CD4-positive, alpha-beta memory T cell (primary cell): ENCODE measurements at regions not wholly inside any gene's neighbourhood (a gene's known extent, or its start where the extent isn't known, plus 50 kb on each side); places are given as distances from the start of the nearest gene placed in this dataset.

Experiments used
- CTCF ChIA-PET: fragments of 350-600 bp; sonication (Branson Sonifier 250); formaldehyde crosslinking; loops from one replicate; lab custom pipeline; 2021; ENCODE audit warnings: inconsistent platforms; ENCODE audit not compliant: partially characterized antibody; lab: Charles Lee
- POLR2A ChIA-PET: fragments of 350-600 bp; sonication (Branson Sonifier 250); formaldehyde crosslinking; loops from one replicate; lab custom pipeline; 2021; ENCODE audit not compliant: partially characterized antibody; lab: Charles Lee
- DNase-seq, 5 donors: peaks; one replicate each; pipeline versions ENCODE4 v3.0.0 to v3.0.0-alpha.2; 2020 to 2022; ENCODE audit warnings: mixed read lengths in 1 of 5
- H3K27ac ChIP-seq: one replicate; pipeline ENCODE4 v1.7.0; 2013; ENCODE audit warnings: low read depth, low read length
- H3K27me3 ChIP-seq: 2 replicates; pipeline ENCODE4 v1.7.0; 2013; ENCODE audit warnings: mild to moderate bottlenecking, low read length, moderate library complexity; ENCODE audit not compliant: insufficient read depth
- H3K36me3 ChIP-seq: 2 replicates; pipeline ENCODE4 v1.7.0; 2013; ENCODE audit warnings: mild to moderate bottlenecking, low read length, moderate library complexity; ENCODE audit not compliant: insufficient read depth
- H3K4me1 ChIP-seq: 2 replicates; pipeline ENCODE4 v1.7.0; 2013; ENCODE audit warnings: mild to moderate bottlenecking, low read length, moderate library complexity; ENCODE audit not compliant: insufficient read depth
- H3K4me3 ChIP-seq, 2 donors: one replicate each; pipeline ENCODE4 v1.7.0; 2013; ENCODE audit warnings: low read length in 2 of 2, mild to moderate bottlenecking in 1 of 2
- H3K9me3 ChIP-seq, 2 donors: one replicate each; pipeline ENCODE4 v1.7.0; 2013; ENCODE audit warnings: low read length in 2 of 2, control low read depth in 1 of 2; ENCODE audit not compliant: control insufficient read depth in 1 of 2
- H3K27ac Mint-ChIP-seq, 7 donors: one replicate each; pipeline ENCODE4 v1.8.0; 2020 to 2021; ENCODE audit warnings: mixed read lengths in 7 of 7, mild to moderate bottlenecking in 6 of 7, inconsistent platforms in 3 of 7, moderate library complexity in 3 of 7
- H3K27me3 Mint-ChIP-seq, 2 donors: one replicate each; pipeline ENCODE4 v1.8.0; 2020 to 2021; ENCODE audit warnings: mixed read lengths in 2 of 2
- H3K36me3 Mint-ChIP-seq, 2 donors: one replicate each; pipeline ENCODE4 v1.8.0; 2020 to 2021; ENCODE audit warnings: mixed read lengths in 2 of 2, inconsistent platforms in 1 of 2, mild to moderate bottlenecking in 1 of 2
- H3K4me1 Mint-ChIP-seq, 4 donors: one replicate each; pipeline ENCODE4 v1.8.0; 2020 to 2021; ENCODE audit warnings: mixed read lengths in 4 of 4, mild to moderate bottlenecking in 1 of 4
- H3K4me3 Mint-ChIP-seq, 8 donors: one replicate each; pipeline ENCODE4 v1.8.0; 2020 to 2021; ENCODE audit warnings: mixed read lengths in 8 of 8, mild to moderate bottlenecking in 7 of 8, moderate library complexity in 6 of 8, inconsistent platforms in 3 of 8
- H3K9me3 Mint-ChIP-seq, 8 donors: one replicate each; pipeline ENCODE4 v1.8.0; 2020 to 2021; ENCODE audit warnings: mixed read lengths in 8 of 8, mild to moderate bottlenecking in 5 of 8, inconsistent platforms in 3 of 8, moderate library complexity in 1 of 8
- intact Hi-C: fragments of 100-400 bp; cut with micrococcal nuclease; formaldehyde crosslinking; loops from one replicate; pipeline ENCODE4 v1.15.1; 2023

DNA sequence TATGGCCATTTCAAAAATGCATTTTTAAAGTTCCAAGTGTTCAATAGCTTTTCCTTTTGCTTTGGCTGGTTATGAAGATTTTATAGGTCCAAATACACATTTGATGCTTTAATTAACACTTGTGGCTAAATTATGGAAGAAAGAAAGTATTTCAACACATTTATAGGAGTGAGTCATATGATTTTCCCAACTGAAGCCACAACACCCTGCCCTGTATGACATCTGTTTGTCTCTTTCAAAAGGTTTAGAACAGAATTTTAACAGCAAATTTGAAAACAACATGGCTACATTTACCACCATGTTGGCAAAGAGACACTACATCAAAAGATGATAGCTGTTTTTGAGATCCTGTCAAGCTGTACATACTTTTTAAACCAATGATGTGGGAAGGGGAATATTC is 99.4 kb downstream of the TMEM174 start:
- Histone ChIP-seq H3K36me3 (no peaks in the 10 kb centered on the region), H3K27me3 (no peaks in the 10 kb centered on the region), H3K4me1 (no peaks in the 10 kb centered on the region), H3K4me3 (no peak overlapping the region), H3K27ac (no peak overlapping the region), H3K9me3 (no peaks in the 10 kb centered on the region)
- no peak for DNase-seq
- H3K27me3 Mint-ChIP-seq: peaks cover 14 to 29% of the 10 kb centered on the region in 2 donors
- no peaks in the 10 kb centered on the region for H3K4me1 Mint-ChIP-seq
- POLR2A ChIA-PET: no interaction called here
- no peaks in the 10 kb centered on the region for H3K9me3 Mint-ChIP-seq
- H3K4me3 Mint-ChIP-seq: no peak overlapping the region
- H3K27ac Mint-ChIP-seq: no peak overlapping the region
- intact Hi-C loops: no loop called here
- CTCF ChIA-PET: no interaction called here
- no peaks in the 10 kb centered on the region for H3K36me3 Mint-ChIP-seq

DNA sequence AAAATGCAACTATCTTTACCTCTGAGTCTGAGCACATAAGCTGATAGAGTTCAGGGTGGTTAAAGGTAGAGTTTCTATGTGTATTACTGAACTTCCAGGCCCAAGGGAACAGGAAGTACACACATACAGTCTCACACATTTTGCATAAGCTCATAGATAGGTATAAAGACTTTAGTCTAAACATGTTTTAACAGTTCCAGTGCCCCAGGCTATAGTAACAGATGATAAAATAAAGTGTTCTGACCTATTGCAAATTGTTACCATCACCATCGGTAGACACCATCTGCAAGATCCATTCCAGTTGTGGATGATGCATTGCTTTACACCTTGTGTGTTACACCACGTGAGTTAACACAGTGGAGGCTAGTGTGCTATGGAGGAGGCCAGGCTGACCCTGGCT is 95.8 kb downstream of the TMEM174 start:
- no peaks in the 10 kb centered on the region for H3K36me3 ChIP-seq
- no peaks in the 10 kb centered on the region for H3K9me3 Mint-ChIP-seq
- no peaks in the 10 kb centered on the region for H3K4me1 ChIP-seq
- no peaks in the 10 kb centered on the region for H3K4me1 Mint-ChIP-seq
- ChIA-PET CTCF (no interaction called here), POLR2A (no interaction called here)
- H3K27me3 ChIP-seq: no peaks in the 10 kb centered on the region
- no peak overlapping the region for H3K4me3 ChIP-seq
- H3K4me3 Mint-ChIP-seq: no peak overlapping the region
- intact Hi-C loops: no loop called here
- no peaks in the 10 kb centered on the region for H3K9me3 ChIP-seq
- no peak overlapping the region for H3K27ac ChIP-seq
- DNase-seq: no peak
- H3K36me3 Mint-ChIP-seq: no peaks in the 10 kb centered on the region
- peaks cover 15 to 29% of the 10 kb centered on the region in 2 donors for H3K27me3 Mint-ChIP-seq
- H3K27ac Mint-ChIP-seq: no peak overlapping the region

- H3K27ac ChIP-seq: no peak overlapping the region
- intact Hi-C loops: no loop called here
- Mint-ChIP-seq H3K27me3 (peaks cover 11 to 24% of the 10 kb centered on the region in 2 donors), H3K27ac (no peak overlapping the region), H3K9me3 (no peaks in the 10 kb centered on the region), H3K36me3 (no peaks in the 10 kb centered on the region), H3K4me1 (no peaks in the 10 kb centered on the region), H3K4me3 (no peak overlapping the region)
- DNase-seq: no peak
- H3K27me3 ChIP-seq: no peaks in the 10 kb centered on the region
- H3K4me3 ChIP-seq: no peak overlapping the region
- no peaks in the 10 kb centered on the region for H3K9me3 ChIP-seq
- ChIA-PET CTCF (interaction anchor here (1.2 kb wide), 1 partner anchor 51 kb away, joined by 3 read pairs; no protein-coding TSS in a partner anchor), POLR2A (no interaction called here)
- no peaks in the 10 kb centered on the region for H3K4me1 ChIP-seq
- no peaks in the 10 kb centered on the region for H3K36me3 ChIP-seq
Observed at GRCh38 chr5:73267766-73268435, 94.9 kb downstream of the TMEM174 start.

DNA sequence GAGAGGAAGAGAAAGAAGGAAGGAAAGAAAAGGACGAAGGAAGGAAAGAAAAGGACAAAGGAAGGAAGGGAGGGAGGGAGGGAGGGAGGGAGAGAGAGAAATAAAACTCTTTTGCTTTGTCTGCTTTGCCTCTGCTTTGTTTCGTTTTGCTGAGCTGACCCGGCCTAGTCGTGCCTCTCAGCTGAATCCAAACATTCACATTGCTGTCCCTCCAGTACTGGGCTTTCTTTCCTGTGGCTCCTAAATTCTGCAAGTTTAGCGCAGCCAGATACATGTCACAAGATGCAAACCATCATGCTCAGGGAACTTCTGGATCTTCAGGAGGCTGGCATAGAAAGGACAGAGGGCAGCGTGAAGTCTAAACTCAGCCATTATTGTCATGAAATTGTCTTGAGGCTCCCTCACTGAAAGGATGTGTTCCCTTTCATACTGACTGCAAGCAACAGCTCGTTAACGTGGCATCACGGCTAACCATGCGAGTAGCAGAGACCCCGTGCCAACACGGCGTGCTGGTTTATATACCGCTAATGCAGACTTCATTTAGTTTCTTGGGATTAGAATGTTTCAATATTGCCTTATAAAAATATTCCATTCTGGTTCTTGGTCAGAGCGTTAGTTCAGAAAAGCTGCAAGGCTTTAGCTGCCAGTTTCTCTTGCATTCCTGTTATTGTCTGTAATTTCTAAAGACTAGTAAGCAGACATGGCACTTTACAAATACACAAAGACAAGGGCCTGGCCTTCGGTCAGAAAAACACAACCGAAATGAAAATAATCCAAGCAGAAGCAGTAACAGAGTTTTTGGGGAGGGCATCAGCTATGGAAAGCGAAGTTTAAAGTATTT is 94.2 kb downstream of the TMEM174 start:
- Mint-ChIP-seq H3K4me1 (no peaks in the 10 kb centered on the region), H3K4me3 (no peak overlapping the region), H3K27me3 (peaks cover 16 to 23% of the 10 kb centered on the region in 2 donors), H3K36me3 (no peaks in the 10 kb centered on the region), H3K27ac (no peak overlapping the region), H3K9me3 (peaks cover 0 to 2% (median 0%) of the 10 kb centered on the region in 8 donors)
- no peaks in the 10 kb centered on the region for H3K9me3 ChIP-seq
- DNase-seq: no peak
- no peaks in the 10 kb centered on the region for H3K27me3 ChIP-seq
- intact Hi-C loops: no loop called here
- CTCF ChIA-PET: interaction anchor here (1.2 kb wide), 1 partner anchor 51 kb away, joined by 3 read pairs; no protein-coding TSS in a partner anchor
- H3K36me3 ChIP-seq: no peaks in the 10 kb centered on the region
- H3K4me3 ChIP-seq: no peak overlapping the region
- H3K27ac ChIP-seq: no peak overlapping the region
- no peaks in the 10 kb centered on the region for H3K4me1 ChIP-seq
- POLR2A ChIA-PET: no interaction called here

GRCh38 chr5:73266176-73266738 is 93.3 kb downstream of the TMEM174 start:
- Histone ChIP-seq H3K4me1 (no peaks in the 10 kb centered on the region), H3K27ac (no peak overlapping the region), H3K27me3 (no peaks in the 10 kb centered on the region), H3K4me3 (no peak overlapping the region), H3K36me3 (no peaks in the 10 kb centered on the region), H3K9me3 (no peaks in the 10 kb centered on the region)
- POLR2A ChIA-PET: no interaction called here
- DNase-seq: no peak
- Mint-ChIP-seq H3K36me3 (no peaks in the 10 kb centered on the region), H3K9me3 (peaks cover 0 to 2% (median 0%) of the 10 kb centered on the region in 8 donors), H3K4me3 (no peak overlapping the region), H3K27ac (no peak overlapping the region), H3K27me3 (peaks cover 21 to 31% of the 10 kb centered on the region in 2 donors), H3K4me1 (no peaks in the 10 kb centered on the region)
- CTCF ChIA-PET: no interaction called here
- intact Hi-C loops: no loop called here

DNA sequence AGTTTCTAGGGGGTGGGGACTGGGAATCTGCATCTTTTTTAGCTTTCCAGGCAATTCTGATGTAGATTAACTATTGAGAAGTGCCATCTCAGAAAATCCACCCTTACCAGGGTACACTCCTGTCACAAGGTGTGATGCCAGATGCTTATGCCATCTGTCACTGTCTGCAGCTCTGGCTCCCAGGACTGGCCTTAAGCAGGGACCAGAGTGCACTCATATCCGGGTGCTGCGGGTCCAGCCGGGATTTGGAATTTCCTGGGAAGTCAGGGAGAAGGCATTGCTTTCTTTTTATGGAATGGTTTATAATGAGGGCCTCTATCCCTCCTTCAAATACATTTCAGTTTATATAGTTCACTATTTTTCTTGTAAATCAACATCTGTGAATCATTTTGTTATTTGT is 92.6 kb downstream of the TMEM174 start:
- H3K4me1 Mint-ChIP-seq: no peaks in the 10 kb centered on the region
- Histone ChIP-seq H3K36me3 (no peaks in the 10 kb centered on the region), H3K4me1 (no peaks in the 10 kb centered on the region), H3K27me3 (no peaks in the 10 kb centered on the region), H3K27ac (no peak overlapping the region), H3K9me3 (no peaks in the 10 kb centered on the region), H3K4me3 (no peak overlapping the region)
- ChIA-PET CTCF (no interaction called here), POLR2A (no interaction called here)
- H3K27me3 Mint-ChIP-seq: peaks cover 23 to 35% of the 10 kb centered on the region in 2 donors
- no peak overlapping the region for H3K27ac Mint-ChIP-seq
- intact Hi-C loops: no loop called here
- no peaks in the 10 kb centered on the region for H3K36me3 Mint-ChIP-seq
- H3K4me3 Mint-ChIP-seq: no peak overlapping the region
- no peak for DNase-seq
- peaks cover 0 to 2% (median 0%) of the 10 kb centered on the region in 8 donors for H3K9me3 Mint-ChIP-seq

- H3K36me3 Mint-ChIP-seq: no peaks in the 10 kb centered on the region
- no peak for DNase-seq
Observed at GRCh38 chr5:73264631-73265030, 91.6 kb downstream of the TMEM174 start.

More at GRCh38 chr5:73264631-73265030, 91.6 kb downstream of the TMEM174 start:
- ChIA-PET POLR2A (no interaction called here), CTCF (interaction anchor here (1.1 kb wide), 1 partner anchor 49 kb away, joined by 3 read pairs; no protein-coding TSS in a partner anchor)
- Histone ChIP-seq H3K9me3 (no peaks in the 10 kb centered on the region), H3K27me3 (no peaks in the 10 kb centered on the region), H3K36me3 (no peaks in the 10 kb centered on the region), H3K27ac (no peak overlapping the region), H3K4me1 (no peaks in the 10 kb centered on the region), H3K4me3 (no peak overlapping the region)
- Mint-ChIP-seq H3K4me1 (no peaks in the 10 kb centered on the region), H3K4me3 (no peak overlapping the region), H3K27me3 (peaks cover 17 to 33% of the 10 kb centered on the region in 2 donors), H3K27ac (no peak overlapping the region), H3K9me3 (peaks cover 0 to 2% (median 0%) of the 10 kb centered on the region in 8 donors)
- intact Hi-C loops: no loop called here
